WTC11 (cell line): ENCODE measurements at regions not wholly inside any gene's neighbourhood (a gene's known extent, or its start where the extent isn't known, plus 50 kb on each side); places are given as distances from the start of the nearest gene placed in this dataset.

ENCODE experiments used
- AFF4 ChIP-seq: sonication (generic); formaldehyde crosslinking; IDR thresholded peaks from 2 replicates; pipeline ENCODE4 v1.8.1; 2023; ENCODE audit warnings: mild to moderate bottlenecking, missing genetic modification reagents, borderline replicate concordance
- ELF4 ChIP-seq: sonication (generic); formaldehyde crosslinking; IDR thresholded peaks from 2 replicates; pipeline ENCODE4 v1.8.1; 2022; ENCODE audit warnings: low read depth, mild to moderate bottlenecking, moderate library complexity, missing genetic modification reagents
- ESRRA ChIP-seq: sonication (generic); formaldehyde crosslinking; IDR thresholded peaks from 2 replicates; pipeline ENCODE4 v1.8.1; 2022; ENCODE audit warnings: mild to moderate bottlenecking, missing genetic modification reagents, borderline replicate concordance
- FOXP1 ChIP-seq: sonication (generic); formaldehyde crosslinking; IDR thresholded peaks from 2 replicates; pipeline ENCODE4 v1.8.0; 2022; ENCODE audit warnings: missing genetic modification reagents, mild to moderate bottlenecking, moderate library complexity, borderline replicate concordance
- GRHL2 ChIP-seq: fragments of 250-450 bp; sonication (Bioruptor Pico); IDR thresholded peaks from 2 replicates; pipeline ENCODE4 v1.8.0; 2022; ENCODE audit warnings: mild to moderate bottlenecking, moderate library complexity; ENCODE audit not compliant: insufficient replicate concordance, severe bottlenecking
- GTF2I ChIP-seq: fragments of 250-450 bp; sonication (Bioruptor Pico); conservative IDR thresholded peaks from 2 replicates; pipeline ENCODE4 v1.4.0; 2021; ENCODE audit warnings: mild to moderate bottlenecking
- IRF1 ChIP-seq: sonication (generic); formaldehyde crosslinking; IDR thresholded peaks from 2 replicates; pipeline ENCODE4 v1.8.0; 2023; ENCODE audit warnings: missing genetic modification reagents
- MAX ChIP-seq: sonication (generic); formaldehyde crosslinking; IDR thresholded peaks from 2 replicates; pipeline ENCODE4 v1.8.0; 2022; ENCODE audit warnings: mild to moderate bottlenecking, missing genetic modification reagents
- NR1H2 ChIP-seq: sonication (generic); formaldehyde crosslinking; IDR thresholded peaks from 2 replicates; pipeline ENCODE4 v1.9.0; 2021; ENCODE audit warnings: mild to moderate bottlenecking, moderate library complexity, missing genetic modification reagents
- NR2C2 ChIP-seq: sonication (generic); formaldehyde crosslinking; IDR thresholded peaks from 2 replicates; pipeline ENCODE4 v1.8.0; 2022; ENCODE audit warnings: mild to moderate bottlenecking, missing genetic modification reagents
- NR3C1 ChIP-seq: sonication (generic); formaldehyde crosslinking; conservative IDR thresholded peaks from 2 replicates; pipeline ENCODE4 v1.8.1; 2023; ENCODE audit warnings: low read depth, mild to moderate bottlenecking, missing genetic modification reagents
- OVOL2 ChIP-seq: fragments of 250-450 bp; sonication (Bioruptor Pico); IDR thresholded peaks from 2 replicates; pipeline ENCODE4 v1.9.0; 2021; ENCODE audit warnings: mild to moderate bottlenecking, borderline replicate concordance
- SMAD3 ChIP-seq: sonication (generic); formaldehyde crosslinking; IDR thresholded peaks from 2 replicates; pipeline ENCODE4 v1.8.0; 2022; ENCODE audit warnings: missing genetic modification reagents, mild to moderate bottlenecking, borderline replicate concordance
- SMAD4 ChIP-seq: sonication (generic); formaldehyde crosslinking; IDR thresholded peaks from 2 replicates; pipeline ENCODE4 v1.8.0; 2022; ENCODE audit warnings: mild to moderate bottlenecking, missing genetic modification reagents
- SOX15 ChIP-seq: fragments of 250-450 bp; sonication (Bioruptor Pico); IDR thresholded peaks from 2 replicates; pipeline ENCODE4 v1.9.0; 2021; ENCODE audit warnings: mild to moderate bottlenecking
- TCF7 ChIP-seq: sonication (generic); formaldehyde crosslinking; IDR thresholded peaks from 2 replicates; pipeline ENCODE4 v1.8.0; 2022; ENCODE audit warnings: mild to moderate bottlenecking, low read depth, missing genetic modification reagents, moderate library complexity
- ZNF219 ChIP-seq: sonication (generic); formaldehyde crosslinking; IDR thresholded peaks from 2 replicates; pipeline ENCODE4 v1.8.0; 2023; ENCODE audit warnings: missing genetic modification reagents, mild to moderate bottlenecking, borderline replicate concordance
- ZNF317 ChIP-seq: sonication (generic); formaldehyde crosslinking; IDR thresholded peaks from 2 replicates; pipeline ENCODE4 v1.8.1; 2023; ENCODE audit warnings: low read depth, mild to moderate bottlenecking, moderate library complexity, missing genetic modification reagents, borderline replicate concordance
- ZNF396 ChIP-seq: fragments of 250-450 bp; sonication (Bioruptor Pico); IDR thresholded peaks from 2 replicates; pipeline ENCODE4 v1.8.0; 2021; ENCODE audit warnings: mild to moderate bottlenecking, moderate library complexity, borderline replicate concordance
- ZNF423 ChIP-seq: fragments of 250-450 bp; sonication (Bioruptor Pico); IDR thresholded peaks from 2 replicates; pipeline ENCODE4 v2.1.2; 2022; ENCODE audit warnings: mild to moderate bottlenecking, moderate library complexity
- ZNF671 ChIP-seq: fragments of 250-450 bp; sonication (Bioruptor Pico); IDR thresholded peaks from 2 replicates; pipeline ENCODE4 v1.8.0; 2021; ENCODE audit warnings: mild to moderate bottlenecking
- TF ChIP-seq, protein P1 (sequence below): sonication (generic); formaldehyde crosslinking; IDR thresholded peaks from 2 replicates; pipeline ENCODE4 v1.8.1; 2022; ENCODE audit warnings: missing genetic modification reagents, borderline replicate concordance
- TF ChIP-seq, protein P2 (sequence below): sonication (generic); formaldehyde crosslinking; conservative IDR thresholded peaks from 2 replicates; pipeline ENCODE4 v1.8.1; 2023; ENCODE audit warnings: mild to moderate bottlenecking, low read depth, missing genetic modification reagents, moderate library complexity
- TF ChIP-seq, protein P3 (sequence below): sonication (generic); formaldehyde crosslinking; IDR thresholded peaks from 2 replicates; pipeline ENCODE4 v1.8.1; 2023; ENCODE audit warnings: mild to moderate bottlenecking, missing genetic modification reagents
- TF ChIP-seq, protein P4 (sequence below): sonication (generic); formaldehyde crosslinking; IDR thresholded peaks from 2 replicates; pipeline ENCODE4 v1.8.1; 2023; ENCODE audit warnings: mild to moderate bottlenecking, moderate library complexity, missing genetic modification reagents

GRCh38 chr1:43008115-43009060 lies 49.7 kb upstream of the SLC2A1 start (continued):
- TF ChIP-seq MAX (CRISPR knock-in tag) (peak; percentile 83), ZNF317 (CRISPR knock-in tag) (no peak), ZNF396 (no peak), GTF2I (no peak), ESRRA (CRISPR knock-in tag) (no peak; the same call in 1 of the 2 replicates), ZNF671 (CRISPR knock-in tag) (peak; percentile 80; the same call in 1 of the 2 replicates), NR1H2 (CRISPR knock-in tag) (no peak), SOX15 (CRISPR knock-in tag) (no peak), AFF4 (CRISPR knock-in tag) (peak; percentile 58; the same call in 1 of the 2 replicates), ZNF423 (CRISPR knock-in tag) (peak; percentile 96), OVOL2 (CRISPR knock-in tag) (no peak), FOXP1 (CRISPR knock-in tag) (no peak; the same call in 1 of the 2 replicates), TCF7 (CRISPR knock-in tag) (no peak), SMAD3 (no peak), ZNF219 (CRISPR knock-in tag) (0 out of 2 replicates have a peak, but pooled peaks have one; percentile 21), ELF4 (no peak), GRHL2 (no peak), NR2C2 (no peak), NR3C1 (CRISPR knock-in tag) (no peak), IRF1 (CRISPR knock-in tag) (no peak), SMAD4 (no peak)
- TF ChIP-seq, protein P1, sequence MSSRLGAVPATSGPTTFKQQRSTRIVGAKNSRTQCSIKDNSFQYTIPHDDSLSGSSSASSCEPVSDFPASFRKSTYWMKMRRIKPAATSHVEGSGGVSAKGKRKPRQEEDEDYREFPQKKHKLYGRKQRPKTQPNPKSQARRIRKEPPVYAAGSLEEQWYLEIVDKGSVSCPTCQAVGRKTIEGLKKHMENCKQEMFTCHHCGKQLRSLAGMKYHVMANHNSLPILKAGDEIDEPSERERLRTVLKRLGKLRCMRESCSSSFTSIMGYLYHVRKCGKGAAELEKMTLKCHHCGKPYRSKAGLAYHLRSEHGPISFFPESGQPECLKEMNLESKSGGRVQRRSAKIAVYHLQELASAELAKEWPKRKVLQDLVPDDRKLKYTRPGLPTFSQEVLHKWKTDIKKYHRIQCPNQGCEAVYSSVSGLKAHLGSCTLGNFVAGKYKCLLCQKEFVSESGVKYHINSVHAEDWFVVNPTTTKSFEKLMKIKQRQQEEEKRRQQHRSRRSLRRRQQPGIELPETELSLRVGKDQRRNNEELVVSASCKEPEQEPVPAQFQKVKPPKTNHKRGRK (CRISPR knock-in tag) = no peak
- TF ChIP-seq, protein P2, sequence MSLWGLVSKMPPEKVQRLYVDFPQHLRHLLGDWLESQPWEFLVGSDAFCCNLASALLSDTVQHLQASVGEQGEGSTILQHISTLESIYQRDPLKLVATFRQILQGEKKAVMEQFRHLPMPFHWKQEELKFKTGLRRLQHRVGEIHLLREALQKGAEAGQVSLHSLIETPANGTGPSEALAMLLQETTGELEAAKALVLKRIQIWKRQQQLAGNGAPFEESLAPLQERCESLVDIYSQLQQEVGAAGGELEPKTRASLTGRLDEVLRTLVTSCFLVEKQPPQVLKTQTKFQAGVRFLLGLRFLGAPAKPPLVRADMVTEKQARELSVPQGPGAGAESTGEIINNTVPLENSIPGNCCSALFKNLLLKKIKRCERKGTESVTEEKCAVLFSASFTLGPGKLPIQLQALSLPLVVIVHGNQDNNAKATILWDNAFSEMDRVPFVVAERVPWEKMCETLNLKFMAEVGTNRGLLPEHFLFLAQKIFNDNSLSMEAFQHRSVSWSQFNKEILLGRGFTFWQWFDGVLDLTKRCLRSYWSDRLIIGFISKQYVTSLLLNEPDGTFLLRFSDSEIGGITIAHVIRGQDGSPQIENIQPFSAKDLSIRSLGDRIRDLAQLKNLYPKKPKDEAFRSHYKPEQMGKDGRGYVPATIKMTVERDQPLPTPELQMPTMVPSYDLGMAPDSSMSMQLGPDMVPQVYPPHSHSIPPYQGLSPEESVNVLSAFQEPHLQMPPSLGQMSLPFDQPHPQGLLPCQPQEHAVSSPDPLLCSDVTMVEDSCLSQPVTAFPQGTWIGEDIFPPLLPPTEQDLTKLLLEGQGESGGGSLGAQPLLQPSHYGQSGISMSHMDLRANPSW (CRISPR knock-in tag) = no peak
- TF ChIP-seq, protein P3, sequence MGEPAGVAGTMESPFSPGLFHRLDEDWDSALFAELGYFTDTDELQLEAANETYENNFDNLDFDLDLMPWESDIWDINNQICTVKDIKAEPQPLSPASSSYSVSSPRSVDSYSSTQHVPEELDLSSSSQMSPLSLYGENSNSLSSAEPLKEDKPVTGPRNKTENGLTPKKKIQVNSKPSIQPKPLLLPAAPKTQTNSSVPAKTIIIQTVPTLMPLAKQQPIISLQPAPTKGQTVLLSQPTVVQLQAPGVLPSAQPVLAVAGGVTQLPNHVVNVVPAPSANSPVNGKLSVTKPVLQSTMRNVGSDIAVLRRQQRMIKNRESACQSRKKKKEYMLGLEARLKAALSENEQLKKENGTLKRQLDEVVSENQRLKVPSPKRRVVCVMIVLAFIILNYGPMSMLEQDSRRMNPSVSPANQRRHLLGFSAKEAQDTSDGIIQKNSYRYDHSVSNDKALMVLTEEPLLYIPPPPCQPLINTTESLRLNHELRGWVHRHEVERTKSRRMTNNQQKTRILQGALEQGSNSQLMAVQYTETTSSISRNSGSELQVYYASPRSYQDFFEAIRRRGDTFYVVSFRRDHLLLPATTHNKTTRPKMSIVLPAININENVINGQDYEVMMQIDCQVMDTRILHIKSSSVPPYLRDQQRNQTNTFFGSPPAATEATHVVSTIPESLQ = no peak
- TF ChIP-seq, protein P4, sequence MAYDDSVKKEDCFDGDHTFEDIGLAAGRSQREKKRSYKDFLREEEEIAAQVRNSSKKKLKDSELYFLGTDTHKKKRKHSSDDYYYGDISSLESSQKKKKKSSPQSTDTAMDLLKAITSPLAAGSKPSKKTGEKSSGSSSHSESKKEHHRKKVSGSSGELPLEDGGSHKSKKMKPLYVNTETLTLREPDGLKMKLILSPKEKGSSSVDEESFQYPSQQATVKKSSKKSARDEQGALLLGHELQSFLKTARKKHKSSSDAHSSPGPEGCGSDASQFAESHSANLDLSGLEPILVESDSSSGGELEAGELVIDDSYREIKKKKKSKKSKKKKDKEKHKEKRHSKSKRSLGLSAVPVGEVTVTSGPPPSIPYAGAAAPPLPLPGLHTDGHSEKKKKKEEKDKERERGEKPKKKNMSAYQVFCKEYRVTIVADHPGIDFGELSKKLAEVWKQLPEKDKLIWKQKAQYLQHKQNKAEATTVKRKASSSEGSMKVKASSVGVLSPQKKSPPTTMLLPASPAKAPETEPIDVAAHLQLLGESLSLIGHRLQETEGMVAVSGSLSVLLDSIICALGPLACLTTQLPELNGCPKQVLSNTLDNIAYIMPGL (CRISPR knock-in tag) = 0 out of 2 replicates have a peak, but pooled peaks have one; percentile 8
